OCI-LY3 (cell line): ENCODE measurements at regions not wholly inside any gene's neighbourhood (a gene's known extent, or its start where the extent isn't known, plus 50 kb on each side); places are given as distances from the start of the nearest gene placed in this dataset.

ENCODE experiments used
- H2AFZ ChIP-seq: fragments of 200-600, 300-600 bp; shearing (Covaris generic); 2 replicates; pipeline ENCODE4 v1.6.0; 2014; ENCODE audit warnings: antibody characterized with exemption, low read depth, low read length
- H3K27ac ChIP-seq: fragments of 200-600, 300-600 bp; sonication (generic); 2 replicates; pipeline ENCODE4 v1.5.1; 2014; ENCODE audit warnings: mild to moderate bottlenecking, low read length, moderate library complexity, mixed read lengths
- H3K27me3 ChIP-seq: fragments of 200-600, 300-600 bp; sonication (generic); 2 replicates; pipeline ENCODE4 v1.6.1; 2014; ENCODE audit warnings: low read depth, low read length, mixed read lengths
- H3K36me3 ChIP-seq: fragments of 200-600, 300-600 bp; sonication (generic); replicated peaks from 2 replicates; pipeline ENCODE3; 2014; ENCODE audit warnings: low read depth, low read length, mixed read lengths
- H3K4me1 ChIP-seq: fragments of 300-600, 200-600 bp; sonication (generic); 2 replicates; pipeline ENCODE4 v1.6.1; 2014; ENCODE audit warnings: low read length, mixed read lengths
- H3K4me2 ChIP-seq: fragments of 200-600, 300-600 bp; sonication (generic); 2 replicates; pipeline ENCODE4 v1.6.1; 2014; ENCODE audit warnings: low read length, mixed read lengths
- H3K4me3 ChIP-seq: fragments of 300-600, 200-600 bp; sonication (generic); 2 replicates; pipeline ENCODE4 v1.5.1; 2014; ENCODE audit warnings: antibody characterized with exemption, mild to moderate bottlenecking, low read length, moderate library complexity
- H3K79me2 ChIP-seq: fragments of 300-600, 200-600 bp; shearing (Covaris generic); 2 replicates; pipeline ENCODE4 v1.6.1; 2014; ENCODE audit warnings: mild to moderate bottlenecking, low read length, mixed read lengths
- H3K9ac ChIP-seq: fragments of 300-600, 200-600 bp; shearing (Covaris generic); 2 replicates; pipeline ENCODE4 v1.6.0; 2014; ENCODE audit warnings: mild to moderate bottlenecking, low read length, moderate library complexity
- H3K9me3 ChIP-seq: fragments of 200-600, 300-600 bp; shearing (Covaris generic); 2 replicates; pipeline ENCODE4 v1.6.1; 2014; ENCODE audit warnings: low read length, mixed read lengths; ENCODE audit not compliant: insufficient read depth
- H4K20me1 ChIP-seq: fragments of 200-600, 300-600 bp; sonication (generic); 2 replicates; pipeline ENCODE4 v1.6.1; 2016; ENCODE audit warnings: low read length, mixed read lengths; ENCODE audit not compliant: insufficient read depth
- EZH2phosphoT487 ChIP-seq: fragments of 200-600 bp; shearing (Covaris generic); IDR thresholded peaks from 2 replicates; pipeline ENCODE4 v1.6.1; 2018; ENCODE audit warnings: antibody characterized with exemption, mixed run types, low read depth
- TF ChIP-seq, protein P1 (sequence below): fragments of 200-600, 300-600 bp; sonication (generic); IDR thresholded peaks from 2 replicates; pipeline ENCODE4 v1.5.1; 2014; ENCODE audit warnings: antibody characterized with exemption, low read length, low read depth

DNA sequence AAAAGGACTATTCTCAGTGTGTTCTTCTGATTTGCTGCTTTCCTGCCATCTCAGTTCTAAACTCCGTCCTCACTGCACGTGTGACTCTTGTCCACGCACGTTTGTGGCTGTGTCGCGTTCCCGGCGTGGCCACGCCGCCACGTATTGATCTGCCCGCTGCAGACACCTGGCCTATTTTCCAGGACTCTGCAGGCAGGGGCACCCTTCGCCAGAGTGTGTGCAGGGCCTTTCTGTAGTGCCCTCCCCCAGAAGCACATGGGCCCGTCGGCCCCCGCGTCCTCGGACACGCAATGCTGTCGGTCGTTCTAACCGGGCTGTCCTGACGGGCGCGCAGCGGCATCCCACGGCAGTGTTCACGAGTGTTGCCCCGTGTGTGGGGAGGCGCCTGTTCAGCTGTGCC is 87.6 kb downstream of the YTHDF1 start:
- Histone ChIP-seq H2AFZ (no peak overlapping the region), H3K27ac (no peak overlapping the region), H3K36me3 (no peaks in the 10 kb centered on the region), H4K20me1 (no peaks in the 10 kb centered on the region), H3K4me1 (no peaks in the 10 kb centered on the region), H3K9me3 (no peaks in the 10 kb centered on the region), H3K9ac (no peak overlapping the region), H3K79me2 (no peaks in the 10 kb centered on the region), H3K4me3 (no peak overlapping the region), H3K4me2 (no peak overlapping the region), H3K27me3 (peaks cover 5% of the 10 kb centered on the region; the same call in 1 of the 2 replicates)
- TF ChIP-seq EZH2phosphoT487 = no peak
- TF ChIP-seq, protein P1, sequence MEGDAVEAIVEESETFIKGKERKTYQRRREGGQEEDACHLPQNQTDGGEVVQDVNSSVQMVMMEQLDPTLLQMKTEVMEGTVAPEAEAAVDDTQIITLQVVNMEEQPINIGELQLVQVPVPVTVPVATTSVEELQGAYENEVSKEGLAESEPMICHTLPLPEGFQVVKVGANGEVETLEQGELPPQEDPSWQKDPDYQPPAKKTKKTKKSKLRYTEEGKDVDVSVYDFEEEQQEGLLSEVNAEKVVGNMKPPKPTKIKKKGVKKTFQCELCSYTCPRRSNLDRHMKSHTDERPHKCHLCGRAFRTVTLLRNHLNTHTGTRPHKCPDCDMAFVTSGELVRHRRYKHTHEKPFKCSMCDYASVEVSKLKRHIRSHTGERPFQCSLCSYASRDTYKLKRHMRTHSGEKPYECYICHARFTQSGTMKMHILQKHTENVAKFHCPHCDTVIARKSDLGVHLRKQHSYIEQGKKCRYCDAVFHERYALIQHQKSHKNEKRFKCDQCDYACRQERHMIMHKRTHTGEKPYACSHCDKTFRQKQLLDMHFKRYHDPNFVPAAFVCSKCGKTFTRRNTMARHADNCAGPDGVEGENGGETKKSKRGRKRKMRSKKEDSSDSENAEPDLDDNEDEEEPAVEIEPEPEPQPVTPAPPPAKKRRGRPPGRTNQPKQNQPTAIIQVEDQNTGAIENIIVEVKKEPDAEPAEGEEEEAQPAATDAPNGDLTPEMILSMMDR = no peak

DNA sequence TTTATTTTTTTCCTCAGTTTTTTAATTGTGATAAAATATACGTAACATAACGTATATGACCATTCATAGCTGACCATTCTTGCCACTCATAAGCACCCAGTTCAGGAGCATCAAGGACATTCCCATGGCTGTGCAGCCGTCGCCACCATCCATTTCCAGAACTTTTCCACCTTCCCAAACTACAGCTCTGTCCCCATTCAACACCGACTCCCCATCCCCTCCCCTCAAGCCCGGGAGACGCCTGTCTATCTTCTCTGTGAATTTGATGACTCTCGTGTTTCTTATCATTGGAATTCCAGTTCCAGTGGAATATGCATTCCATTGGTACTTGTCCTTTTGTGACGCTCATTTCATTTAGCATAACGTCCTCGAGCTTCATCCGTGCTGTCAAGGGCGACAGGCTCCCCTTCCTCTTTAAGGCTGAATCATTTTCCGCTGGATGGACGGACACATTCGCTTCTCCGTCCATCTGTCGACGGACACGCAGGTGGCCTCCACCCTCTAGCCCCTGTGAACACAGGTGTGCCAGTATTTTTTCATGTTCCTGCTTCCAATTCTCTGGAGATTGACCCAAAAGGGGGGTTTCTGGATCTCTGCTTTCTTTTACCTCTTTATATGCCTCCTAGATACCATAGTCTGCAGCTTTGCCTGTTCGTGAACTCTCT is 88.1 kb downstream of the YTHDF1 start:
- Histone ChIP-seq H2AFZ (no peak overlapping the region), H3K9me3 (no peaks in the 10 kb centered on the region), H3K4me2 (no peak overlapping the region), H3K27me3 (peaks cover 5% of the 10 kb centered on the region; the same call in 1 of the 2 replicates), H3K4me3 (no peak overlapping the region), H3K4me1 (no peaks in the 10 kb centered on the region), H3K36me3 (no peaks in the 10 kb centered on the region), H4K20me1 (no peaks in the 10 kb centered on the region), H3K27ac (no peak overlapping the region), H3K79me2 (no peaks in the 10 kb centered on the region), H3K9ac (no peak overlapping the region)
- no peak for TF ChIP-seq EZH2phosphoT487
- TF ChIP-seq, protein P1 = no peak

DNA sequence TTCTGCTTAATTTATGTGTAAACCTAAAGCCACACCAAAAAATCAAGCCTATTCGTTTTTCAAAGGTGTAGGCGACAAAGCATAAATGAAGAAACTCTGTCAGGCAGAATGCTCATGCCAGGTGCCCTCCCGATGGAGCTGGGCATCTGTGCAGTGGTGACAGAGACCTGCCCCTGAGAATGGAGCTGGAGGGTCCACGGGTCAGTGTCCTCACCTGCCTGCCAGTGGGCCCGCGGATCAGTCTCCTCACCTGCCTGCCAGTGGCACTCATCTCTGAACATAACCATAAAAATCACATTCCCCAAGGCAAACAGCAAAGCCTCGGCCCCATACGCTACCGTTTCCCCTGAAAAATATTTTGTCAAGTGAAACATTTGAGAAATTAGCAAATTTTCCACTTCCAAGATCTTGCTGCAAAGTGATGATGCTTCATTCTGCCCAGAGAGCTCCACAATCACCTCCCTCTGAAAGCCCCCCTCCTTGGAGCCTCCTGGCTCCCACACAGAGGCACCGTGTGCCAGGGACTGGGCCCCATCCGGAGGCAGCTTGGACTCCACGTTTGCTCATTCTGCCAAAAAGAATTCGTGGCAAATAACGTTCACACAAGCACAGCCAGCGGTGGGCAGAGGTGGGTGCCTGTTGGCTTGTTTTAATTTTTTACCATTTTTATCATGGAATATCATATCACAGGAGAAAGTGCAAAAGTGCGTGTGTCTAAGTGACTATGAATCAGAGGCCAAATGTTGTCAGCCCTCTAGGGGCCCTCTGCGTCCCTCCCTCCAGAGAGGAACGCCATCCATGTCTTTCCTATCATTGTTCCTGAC is 88.8 kb downstream of the YTHDF1 start:
- TF ChIP-seq, protein P1 = no peak
- TF ChIP-seq EZH2phosphoT487 = no peak
- no peaks in the 10 kb centered on the region for H3K36me3 ChIP-seq
- H3K4me1 ChIP-seq = no peaks in the 10 kb centered on the region

DNA sequence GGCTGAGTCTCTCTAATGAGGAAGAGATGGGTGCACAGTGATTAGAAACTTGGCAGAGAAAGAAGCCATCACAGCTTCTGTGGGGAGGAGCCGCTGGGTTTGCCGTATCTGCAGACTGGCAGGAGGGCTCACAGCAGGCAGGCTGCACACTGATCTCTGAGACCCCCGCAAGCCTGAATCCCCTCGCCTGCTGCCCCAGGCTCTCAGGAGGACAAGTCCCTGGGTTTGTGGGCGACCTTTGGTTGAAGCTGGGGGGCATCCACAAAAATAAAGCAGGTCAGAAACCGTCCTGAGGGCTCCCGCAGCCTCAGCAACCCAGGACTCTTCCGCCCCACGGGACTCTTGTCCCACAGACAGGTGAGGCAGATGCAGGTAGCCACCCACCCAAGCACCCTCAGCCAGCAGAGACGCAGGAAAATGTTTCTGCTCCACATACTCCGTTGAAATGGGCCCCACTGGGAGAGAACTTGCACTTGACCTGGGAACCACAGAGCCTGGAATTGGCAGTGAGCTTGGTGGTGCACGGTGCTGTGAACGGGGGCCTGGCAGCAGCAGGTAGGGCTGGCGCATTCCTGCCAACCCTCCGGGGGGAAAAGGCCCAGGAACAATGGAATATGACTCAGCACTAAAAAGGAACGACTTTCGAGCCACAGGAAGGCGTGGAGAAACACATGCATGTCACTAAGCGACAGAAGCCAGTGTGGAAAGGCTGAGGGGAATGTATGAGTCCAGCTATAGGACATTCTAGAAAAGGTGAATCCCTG is 89.9 kb downstream of the YTHDF1 start:
- Histone ChIP-seq H3K9ac (no peak overlapping the region), H4K20me1 (no peaks in the 10 kb centered on the region), H3K4me2 (no peak overlapping the region), H3K27me3 (peaks cover 5% of the 10 kb centered on the region; the same call in 1 of the 2 replicates), H3K36me3 (no peaks in the 10 kb centered on the region), H3K4me1 (no peaks in the 10 kb centered on the region), H2AFZ (no peak overlapping the region), H3K9me3 (no peaks in the 10 kb centered on the region), H3K79me2 (no peaks in the 10 kb centered on the region), H3K4me3 (no peak overlapping the region), H3K27ac (no peak overlapping the region)
- TF ChIP-seq, protein P1 = no peak
- TF ChIP-seq EZH2phosphoT487 = no peak

More for the DNA sequence above, 88.8 kb downstream of the YTHDF1 start:
- no peak overlapping the region for H3K4me3 ChIP-seq
- H3K79me2 ChIP-seq = no peaks in the 10 kb centered on the region
- H3K9me3 ChIP-seq = no peaks in the 10 kb centered on the region
- no peaks in the 10 kb centered on the region for H4K20me1 ChIP-seq
- peaks cover 5% of the 10 kb centered on the region; the same call in 1 of the 2 replicates for H3K27me3 ChIP-seq
- no peak overlapping the region for H3K27ac ChIP-seq
- no peak overlapping the region for H2AFZ ChIP-seq
- no peak overlapping the region for H3K9ac ChIP-seq
- H3K4me2 ChIP-seq = no peak overlapping the region
